ENCODE measurements at regions not wholly inside any gene's neighbourhood (a gene's known extent, or its start where the extent isn't known, plus 50 kb on each side); places are given as distances from the start of the nearest gene placed in this dataset.

DNA sequence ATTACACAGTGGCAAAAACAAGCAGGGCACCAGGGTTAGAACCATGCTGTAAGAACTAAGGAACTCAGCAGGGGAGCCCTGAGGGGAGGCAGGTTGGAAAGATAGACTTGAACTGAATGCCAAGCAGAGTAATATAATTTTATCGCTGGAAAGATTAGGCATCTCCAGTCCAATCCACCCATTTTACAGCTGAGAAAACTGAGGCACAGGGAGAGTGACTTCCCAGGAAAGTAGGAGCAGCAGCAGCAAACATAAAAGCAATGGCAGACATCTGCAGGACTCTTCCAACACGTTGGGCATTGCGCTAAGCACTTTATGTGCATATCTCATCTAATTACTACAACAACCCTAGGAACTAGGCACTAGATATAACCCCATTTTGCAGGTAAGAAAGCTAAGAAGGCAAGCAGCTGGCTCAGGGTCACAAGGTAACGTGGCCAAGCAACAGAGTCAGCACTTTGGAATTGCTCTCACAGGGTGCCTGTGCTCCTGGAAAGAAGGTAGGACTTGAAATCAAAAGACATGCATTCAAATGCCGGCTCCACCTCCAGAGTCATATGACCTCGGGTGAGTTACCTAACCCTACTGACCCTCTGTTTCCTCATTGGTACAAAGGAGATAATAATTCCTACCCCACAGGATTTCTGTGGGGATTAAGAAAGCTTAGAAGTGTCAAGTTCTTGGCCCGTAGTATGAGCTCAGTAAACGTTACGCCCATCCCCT is 215.3 kb downstream of the BARX2 start:
- no peak for DNase-seq (ENCODE audit: low spot score)

DNA sequence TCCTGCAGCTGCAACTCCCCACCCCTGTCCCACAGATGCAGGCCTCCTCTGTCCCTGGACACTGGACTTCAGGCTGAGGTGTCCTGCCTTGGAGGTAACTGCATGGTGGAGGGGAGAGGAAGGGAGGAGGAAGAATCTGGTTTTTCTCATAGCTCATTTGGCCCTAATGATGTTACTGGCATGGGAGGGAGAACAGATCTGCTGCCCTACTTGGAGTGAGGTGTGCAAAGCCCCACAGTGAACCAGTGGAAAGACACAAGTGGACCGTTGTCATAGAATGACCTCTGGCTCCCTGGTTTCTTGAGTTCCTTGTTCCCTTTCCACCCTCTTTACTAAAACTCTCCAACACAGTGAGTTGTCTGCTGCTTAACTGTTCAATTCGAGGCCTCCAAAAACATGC is 215.9 kb downstream of the BARX2 start:
- no peak for DNase-seq (ENCODE audit: low spot score)

DNA sequence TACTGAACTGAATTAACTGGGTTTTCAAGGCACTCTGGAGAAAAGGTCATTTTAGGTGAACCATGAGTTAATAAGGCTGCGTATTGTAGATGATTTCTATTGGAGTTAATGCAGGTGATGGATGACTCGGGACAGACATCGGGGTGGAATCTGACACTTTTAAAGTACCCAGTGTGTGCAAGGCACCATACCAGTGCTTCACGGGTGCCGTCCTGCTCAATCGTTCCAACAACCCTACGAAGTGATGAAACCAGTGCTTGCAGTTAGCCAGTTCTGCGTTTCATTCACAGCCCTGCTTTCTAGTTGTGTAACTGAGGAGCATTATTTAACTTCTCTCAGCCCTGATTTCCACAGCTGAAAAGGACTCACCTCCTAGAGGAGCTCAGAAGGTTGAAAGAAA is 216.5 kb downstream of the BARX2 start:
- DNase-seq (ENCODE audit: low spot score): no peak

DNA sequence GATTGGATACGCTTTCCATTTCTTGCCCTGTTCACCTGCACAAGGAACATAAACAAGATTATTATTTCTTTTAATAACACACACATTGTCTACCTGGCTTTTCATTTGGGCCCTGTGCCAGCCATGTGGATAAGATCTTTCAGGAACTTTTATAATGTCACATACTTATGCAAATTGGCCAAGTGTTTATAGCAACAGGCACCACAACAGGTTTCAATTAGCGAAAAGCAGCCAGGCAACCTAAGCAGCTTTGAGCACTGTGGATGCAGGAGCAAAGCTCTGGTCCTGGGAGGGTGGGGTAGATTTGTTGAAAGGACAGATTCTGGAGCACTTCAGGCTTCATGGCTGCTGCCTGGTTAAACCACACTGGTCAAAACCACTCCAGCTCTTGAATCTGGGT is 217.4 kb downstream of the BARX2 start:
- DNase-seq (ENCODE audit: low spot score): peak; percentile 4

DNA sequence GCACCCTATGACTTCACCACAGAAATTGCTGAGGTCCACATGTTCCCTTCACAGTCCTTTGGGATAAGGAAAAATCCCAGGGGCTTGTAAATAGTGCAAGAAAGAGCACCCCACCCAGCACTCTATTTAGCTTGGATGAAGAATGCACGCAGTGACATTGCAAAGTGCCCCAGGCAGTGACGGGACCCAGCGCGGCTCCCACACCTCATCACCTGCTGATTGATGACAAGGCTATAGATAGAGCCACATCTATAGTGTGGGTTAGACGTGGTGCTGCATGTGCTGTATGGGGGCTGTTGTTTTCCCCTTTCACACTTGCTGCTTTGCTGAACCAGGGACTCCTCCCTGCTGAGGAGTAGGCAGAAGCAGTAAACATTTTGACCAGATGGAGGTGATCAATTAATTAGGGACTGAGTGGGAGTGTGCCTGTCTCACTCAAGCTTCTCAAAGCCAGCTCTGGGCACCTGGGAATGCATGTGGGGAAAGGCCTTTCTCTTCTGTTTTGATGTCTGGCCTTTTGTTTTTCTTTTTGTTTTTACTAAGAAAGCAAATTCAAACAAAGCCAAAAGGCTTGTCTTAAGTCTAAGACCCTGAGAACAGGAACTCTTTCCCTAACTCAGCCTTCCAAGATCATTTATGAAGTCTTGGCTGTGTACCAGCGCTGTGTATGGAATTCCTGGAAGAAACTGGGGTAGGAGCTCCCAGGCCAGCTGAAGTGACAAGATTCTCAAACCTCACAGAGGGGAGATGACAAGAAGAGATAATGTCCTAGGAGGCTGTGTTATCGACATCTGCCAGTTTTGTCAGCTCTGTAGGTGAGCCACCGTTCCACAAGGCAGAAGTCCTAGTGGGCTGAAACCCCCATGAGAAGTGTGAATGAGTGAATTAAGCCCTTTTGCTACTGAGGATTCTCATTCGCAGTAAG is 219.7 kb downstream of the BARX2 start:
- DNase-seq (ENCODE audit: low spot score): no peak

DNA sequence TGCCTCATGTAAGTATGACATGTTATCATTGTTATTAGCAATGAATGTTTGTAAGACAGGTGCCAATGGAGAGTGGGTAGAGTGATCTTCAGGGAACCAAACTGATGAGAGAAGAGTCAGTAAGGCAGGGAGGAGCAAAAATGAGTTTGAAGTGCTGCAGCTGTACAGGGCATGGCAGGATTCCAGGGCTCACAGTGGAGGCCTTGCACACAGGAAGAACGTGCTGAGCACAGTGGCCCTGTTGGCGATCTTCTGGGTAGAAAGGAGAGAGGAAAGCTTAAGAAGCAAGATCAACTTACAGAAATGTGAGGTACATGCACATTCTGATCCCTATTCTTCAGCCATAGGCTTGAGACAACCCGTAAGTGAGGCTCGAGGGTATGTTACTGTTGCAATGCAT is 219.3 kb upstream of the TMEM45B start:
- no peak for DNase-seq (ENCODE audit: low spot score)

DNA sequence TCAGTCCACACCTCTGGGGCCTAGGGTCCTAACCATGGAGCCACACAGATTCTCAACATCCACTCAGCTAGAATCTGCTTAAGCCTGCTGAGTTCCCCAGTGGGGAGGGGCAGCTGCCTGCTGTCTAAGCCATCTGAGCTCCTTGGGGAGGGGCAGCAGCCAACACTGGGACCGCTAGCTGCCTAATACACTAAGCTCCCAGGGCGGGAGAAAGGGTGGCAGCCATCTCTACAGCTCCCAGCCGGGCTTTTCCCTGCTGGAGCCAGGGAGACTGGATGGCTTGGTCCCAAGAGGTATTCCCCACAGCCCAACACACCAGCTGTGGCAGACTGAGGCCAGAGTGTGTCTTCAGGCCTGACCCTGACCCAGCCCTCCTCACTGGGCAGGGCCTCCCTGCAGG is 217.3 kb upstream of the TMEM45B start:
- no peak for DNase-seq (ENCODE audit: low spot score)

DNA sequence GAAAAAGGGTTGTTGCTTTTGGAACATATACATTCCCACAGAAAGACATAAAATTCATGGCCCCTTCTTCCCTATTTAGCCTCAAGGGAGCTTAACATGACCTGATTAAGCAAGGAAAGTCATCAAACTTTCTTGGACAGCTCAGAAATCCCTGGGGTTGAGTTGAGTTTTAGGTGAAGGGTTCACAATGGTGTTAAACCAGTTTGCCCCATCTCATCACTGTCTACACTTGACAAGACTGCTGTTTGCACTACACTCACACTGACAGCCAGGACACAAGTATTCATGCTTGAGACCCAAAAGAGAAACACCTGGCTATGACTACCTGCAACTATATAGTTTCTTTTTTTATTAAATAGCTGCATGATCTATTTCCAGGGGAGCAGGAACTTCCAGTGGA is 209.8 kb upstream of the TMEM45B start:
- no peak for DNase-seq (ENCODE audit: low spot score)

DNA sequence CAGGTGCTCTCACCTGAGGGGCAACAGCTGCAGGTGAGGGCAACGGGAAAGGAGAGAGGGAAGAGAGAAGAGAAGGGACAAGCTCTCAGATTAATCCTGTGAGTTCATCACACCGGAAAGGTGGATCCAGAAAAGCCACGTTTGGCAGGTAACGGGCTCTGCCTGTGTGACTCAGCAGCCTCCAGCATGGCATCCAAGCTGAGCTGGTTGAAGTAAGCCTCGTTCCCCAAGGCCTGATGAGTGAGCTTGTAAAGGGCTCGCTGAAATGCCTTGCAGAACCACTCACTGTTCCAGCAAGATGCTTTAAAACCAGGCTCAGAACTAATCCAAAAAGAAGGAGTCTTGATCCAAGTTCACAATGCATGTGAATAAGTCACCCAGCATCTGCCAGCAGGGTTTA is 206.9 kb upstream of the TMEM45B start:
- DNase-seq (ENCODE audit: low spot score): no peak

DNA sequence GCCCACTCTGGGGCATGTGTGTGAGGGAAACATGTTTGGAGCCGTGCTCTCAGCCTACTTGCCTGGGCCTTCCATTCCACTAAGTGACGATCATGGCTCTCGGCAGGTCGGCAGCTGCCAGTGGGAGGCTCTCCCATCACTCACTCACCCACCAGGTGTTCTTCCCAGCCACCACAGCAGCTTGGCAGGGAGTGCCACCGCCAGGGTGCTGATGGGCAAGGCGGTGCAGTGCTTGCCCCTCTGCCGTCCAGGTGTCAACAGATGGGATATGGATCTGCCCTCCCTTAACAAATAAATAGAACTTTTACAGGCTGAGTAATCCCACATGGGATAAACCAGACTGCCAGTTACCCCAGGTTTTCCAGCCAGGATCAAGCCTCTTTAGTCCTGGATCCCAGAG is 205.5 kb upstream of the TMEM45B start:
- DNase-seq (ENCODE audit: low spot score): no peak

DNA sequence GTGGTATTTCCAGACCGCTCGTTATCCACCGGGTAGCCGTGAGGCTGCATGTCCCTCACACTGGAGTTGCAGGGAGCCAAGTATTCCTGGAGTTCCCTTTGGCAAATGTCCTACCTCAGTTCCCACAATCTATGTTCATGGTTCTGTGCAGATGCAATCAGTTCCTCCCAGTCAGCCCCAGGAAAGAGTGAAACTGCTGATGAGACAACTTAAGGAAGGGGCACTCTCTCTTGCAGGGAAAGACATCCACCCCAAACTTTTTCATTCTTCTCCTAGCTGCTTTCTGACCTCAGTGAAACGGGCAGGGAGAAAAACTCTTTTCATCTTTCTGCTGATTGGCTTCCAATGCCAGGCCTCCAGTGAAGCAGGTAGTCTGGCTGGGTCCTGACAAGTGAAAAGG is 205.1 kb upstream of the TMEM45B start:
- no peak for DNase-seq (ENCODE audit: low spot score)

DNA sequence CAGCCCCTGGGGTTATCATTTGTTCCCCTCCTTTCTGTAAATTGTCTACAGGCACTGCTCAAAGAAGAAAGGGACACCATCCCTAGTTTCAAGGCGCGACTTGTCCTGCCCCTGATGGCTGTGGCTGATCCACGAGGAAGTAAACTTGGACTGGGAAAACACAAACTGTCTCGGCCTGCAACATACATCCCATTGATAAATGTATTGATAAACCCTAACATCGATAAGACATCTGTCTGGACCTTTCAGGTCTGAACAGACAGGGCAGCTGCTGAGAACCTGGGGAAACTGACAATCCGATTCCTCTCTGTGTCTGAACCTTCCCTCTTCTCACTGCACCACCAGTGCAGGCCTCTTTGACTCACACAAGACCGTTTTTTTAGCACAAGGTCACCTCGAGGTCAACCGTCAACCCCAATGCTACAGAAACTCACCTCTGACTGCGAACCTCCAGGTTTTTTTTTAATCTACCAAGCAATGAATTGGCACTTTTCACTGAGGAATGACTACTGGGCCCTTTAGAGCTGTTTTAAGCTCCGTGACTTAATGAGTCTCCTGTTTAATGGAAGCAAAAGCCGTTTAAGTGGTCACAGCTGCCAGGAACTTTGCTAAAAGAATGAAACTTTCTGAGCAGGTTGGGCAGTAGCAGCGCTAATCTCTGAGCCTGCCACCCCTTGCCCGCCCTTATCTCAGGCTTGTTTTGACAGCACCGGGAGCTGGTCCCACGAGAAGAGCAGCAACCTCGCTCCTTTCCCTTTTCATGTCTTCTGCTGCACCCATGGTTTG is 203.8 kb upstream of the TMEM45B start:
- no peak for DNase-seq (ENCODE audit: low spot score)

DNA sequence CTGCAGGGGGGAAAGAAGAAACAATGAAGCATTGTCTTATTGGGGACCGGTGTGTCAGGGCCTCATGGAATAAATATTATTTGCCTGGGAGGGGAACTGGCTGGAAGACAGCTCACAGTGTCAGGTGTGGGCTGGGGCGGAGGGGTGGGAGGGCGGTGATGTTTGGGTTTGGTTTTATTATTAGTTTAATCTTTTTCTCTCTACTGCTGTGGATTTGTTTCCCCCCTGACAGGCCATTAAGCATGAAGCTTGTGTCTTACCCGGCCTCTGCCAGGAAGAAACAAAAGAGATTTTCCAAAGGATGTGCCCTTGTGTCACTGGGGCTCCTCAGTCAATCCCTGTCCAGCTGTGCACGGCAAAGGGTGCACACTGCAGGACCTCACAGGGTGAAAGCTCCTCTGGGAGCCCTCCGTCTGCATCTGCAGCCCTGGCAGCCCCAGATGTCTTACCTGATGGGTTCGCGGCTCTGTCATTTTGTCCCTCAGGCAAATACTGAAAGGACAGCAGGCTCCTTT is 203.1 kb upstream of the TMEM45B start:
- no peak for DNase-seq (ENCODE audit: low spot score)

DNA sequence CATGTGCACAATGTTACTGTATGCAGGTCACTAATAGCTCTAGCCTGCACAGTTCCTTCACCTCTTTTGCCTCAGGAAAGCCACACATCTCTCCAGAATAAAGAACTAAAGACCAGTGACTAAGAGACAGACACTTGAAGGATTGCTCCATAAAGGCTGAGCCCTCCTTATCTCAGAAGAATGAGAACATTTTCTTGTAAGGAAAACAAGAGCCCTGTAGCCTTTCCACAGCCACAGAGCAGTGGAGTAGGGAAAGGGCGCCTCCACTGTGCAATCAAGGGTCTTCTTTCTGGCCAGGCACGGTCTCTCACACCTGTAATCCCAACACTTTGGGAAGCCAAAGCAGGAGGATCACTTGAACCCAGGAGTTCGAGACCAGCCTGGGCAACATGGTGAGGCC is 202.6 kb upstream of the TMEM45B start:
- DNase-seq (ENCODE audit: low spot score): no peak

DNA sequence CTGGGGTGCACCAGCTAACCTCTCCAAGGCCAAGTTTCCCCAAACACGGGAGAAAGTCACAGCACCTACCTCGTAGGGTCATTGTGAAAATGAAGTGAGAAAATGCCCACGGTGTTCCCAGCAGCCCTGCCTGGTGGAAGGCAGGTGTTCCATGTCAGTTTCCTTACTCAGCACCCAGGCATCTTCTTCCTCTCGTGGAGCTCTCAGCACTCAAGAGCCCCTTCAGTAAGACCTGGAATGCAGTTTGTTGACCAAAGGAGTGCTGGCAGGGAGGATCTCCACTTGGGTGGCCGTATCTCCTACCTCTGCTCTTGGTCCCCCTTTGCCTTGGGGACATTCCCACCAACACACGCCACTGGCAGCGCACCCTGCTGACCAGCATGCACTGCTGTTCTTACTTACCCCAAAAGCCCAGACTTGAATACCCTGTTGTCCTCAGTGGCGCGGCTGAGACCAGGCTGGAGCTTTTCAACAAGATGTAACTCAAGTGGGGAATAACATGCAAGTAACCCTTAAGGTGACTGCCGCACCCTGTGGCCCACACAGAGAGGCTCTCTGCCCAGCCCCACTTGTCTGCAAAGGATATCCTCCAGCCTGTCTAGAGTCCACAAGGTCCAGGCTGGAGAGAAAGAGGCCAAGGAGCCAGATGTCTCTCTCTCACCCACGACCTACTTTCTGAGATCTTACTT is 201.2 kb upstream of the TMEM45B start:
- DNase-seq (ENCODE audit: low spot score): no peak

DNA sequence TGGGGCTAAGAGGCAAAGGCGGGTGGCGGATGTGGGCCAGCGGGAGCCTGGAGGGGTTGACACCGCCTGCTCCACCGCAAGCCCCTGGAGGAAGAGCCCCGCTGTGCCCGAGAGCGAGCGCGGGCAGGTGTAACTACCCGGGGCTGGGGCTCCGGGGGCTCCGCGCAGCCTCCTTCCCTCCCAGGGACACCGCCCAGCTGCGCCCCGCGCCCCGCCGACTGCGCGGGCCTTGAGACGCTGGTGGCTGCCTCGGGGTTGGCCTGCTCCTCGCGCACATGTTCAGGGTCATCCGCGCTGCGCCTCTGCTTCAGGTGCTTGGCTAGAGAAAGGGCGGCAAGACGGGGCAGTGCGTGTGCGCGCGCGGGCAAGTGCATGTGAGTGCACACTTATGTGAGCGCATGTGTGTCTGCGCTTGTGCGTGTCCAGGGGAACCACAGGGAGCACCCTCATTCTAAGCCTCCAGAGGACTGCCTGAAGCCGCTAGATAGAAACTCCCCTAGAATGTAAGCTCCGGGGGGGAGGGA is 197.5 kb upstream of the TMEM45B start:
- DNase-seq (ENCODE audit: low spot score): no peak

DNA sequence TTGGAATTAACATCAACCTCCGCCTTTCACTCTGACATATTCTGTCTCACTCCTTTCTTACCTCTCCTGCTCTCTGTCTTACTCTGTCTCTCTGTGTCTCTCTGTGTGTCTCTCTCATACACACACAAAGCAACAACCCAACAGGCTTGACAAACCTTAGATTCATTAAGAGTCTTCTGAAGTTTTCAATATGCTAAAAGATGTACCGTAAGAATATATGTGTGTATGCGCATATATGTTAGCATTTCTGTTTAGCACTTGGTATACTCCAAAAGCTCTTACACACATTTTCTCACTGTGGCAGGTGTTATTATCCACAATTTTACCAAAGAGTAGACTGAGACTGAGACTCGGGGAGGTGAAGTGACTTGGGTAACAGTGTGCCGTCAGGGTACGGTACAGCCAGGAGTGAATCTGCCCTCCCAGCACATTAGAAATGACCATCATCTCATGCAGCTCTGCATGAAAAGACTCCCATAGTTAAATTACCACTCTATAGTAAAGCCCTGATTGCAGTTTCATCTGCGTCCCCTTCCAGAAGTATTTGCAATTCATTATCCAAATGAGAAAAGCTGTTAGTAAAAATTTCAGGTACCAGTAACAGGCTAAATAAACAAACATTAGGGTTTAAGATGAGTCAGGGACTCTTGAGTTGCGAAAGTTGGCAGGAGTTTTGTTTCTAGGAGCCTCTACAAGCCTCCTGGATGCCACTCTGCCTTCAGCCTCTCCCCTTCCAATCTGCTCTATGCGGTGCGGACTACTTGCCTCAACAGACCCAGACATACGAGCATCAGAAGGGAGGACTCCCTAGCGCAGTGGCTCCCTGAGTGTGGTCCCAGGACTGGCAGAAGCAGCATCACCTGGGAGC is 195.2 kb upstream of the TMEM45B start:
- no peak for DNase-seq (ENCODE audit: low spot score)

DNA sequence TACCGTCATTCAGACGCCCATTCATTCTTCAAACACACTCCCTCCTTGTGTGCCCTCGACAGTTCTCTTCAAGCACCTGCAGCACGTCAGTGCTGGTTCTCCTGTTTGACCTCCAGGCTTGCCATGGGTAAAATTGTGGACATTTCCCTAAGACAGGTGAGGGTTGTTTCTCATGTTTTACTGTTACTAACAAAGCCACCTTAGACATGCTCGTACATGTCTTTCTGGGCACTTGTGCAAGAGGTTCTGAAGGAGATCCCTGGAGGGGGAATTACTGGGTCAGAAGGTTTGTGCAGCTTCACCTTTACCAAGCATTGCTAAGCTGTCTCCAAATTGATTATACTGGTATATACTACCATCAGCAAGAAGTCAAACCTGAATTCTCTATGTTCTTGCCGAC is 189.7 kb upstream of the TMEM45B start:
- no peak for DNase-seq (ENCODE audit: low spot score)

DNA sequence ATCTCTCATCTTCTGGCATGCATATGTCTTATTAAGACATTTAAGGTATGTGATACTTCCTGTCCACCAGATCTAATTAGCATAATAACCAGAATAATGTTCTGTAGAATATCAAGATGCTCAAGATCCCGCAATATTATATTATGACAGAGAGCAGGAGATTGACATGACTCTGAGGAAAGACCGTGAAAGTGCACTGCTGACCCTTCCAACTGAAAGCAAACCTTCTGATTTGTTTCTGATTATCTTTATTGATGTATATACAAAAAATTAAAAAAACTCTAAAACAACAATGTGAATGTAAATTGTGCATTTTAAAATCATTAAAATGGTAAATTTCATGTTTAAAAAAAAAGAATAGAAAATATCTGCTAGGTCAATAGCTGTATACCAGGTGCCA is 184.4 kb upstream of the TMEM45B start:
- DNase-seq (ENCODE audit: low spot score): no peak

DNA sequence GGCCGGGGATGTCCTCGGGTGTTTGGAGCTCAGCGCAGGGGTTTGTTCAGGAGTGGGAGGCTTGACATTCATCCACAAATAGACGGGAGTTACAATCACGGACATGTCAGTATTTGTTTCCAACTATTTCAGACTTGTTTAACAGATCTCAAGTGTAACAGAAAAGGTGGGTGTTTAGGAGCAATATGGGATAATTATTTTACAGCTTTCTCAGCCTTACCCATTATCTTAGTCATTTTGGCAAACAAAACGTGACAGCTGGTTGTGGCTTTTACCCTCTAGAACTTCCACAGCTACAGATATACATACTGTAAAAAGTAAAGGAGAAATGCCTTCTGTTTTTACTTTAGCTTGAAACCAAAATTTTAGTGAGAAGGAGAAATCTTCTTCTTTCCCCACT is 178.7 kb upstream of the TMEM45B start:
- no peak for DNase-seq (ENCODE audit: low spot score)

DNA sequence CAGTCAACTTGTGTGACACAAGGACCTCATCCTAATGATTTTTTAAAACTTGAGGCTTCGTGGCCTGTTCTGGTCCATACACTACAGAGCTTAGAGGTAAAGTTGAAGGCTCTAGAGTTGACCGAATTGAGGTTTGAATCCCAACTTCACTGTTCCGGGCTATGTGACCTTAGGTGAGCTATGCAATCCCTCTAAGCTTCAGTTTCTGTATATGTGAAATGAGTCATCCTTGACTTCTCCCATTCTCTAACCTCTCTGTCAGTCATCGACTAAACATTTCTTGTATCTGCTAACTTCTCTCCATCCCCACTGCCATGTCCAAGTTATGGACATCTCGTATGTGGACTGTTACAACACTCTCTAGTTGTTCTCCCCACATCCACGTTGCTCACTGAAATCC is 178.2 kb upstream of the TMEM45B start:
- no peak for DNase-seq (ENCODE audit: low spot score)
